PC-9 (cell line): ENCODE measurements at regions not wholly inside any gene's neighbourhood (a gene's known extent, or its start where the extent isn't known, plus 50 kb on each side); places are given as distances from the start of the nearest gene placed in this dataset.

Source experiments
- BruUV-seq: library from RNA; stranded (reverse); fragments of 400-500 nt; replicated peaks from 2 replicates; lab custom pipeline; 2021; lab: Mats Ljungman, UMichigan
- CTCF ChIA-PET: fragments of 300-600 bp; sonication (Branson Sonifier 250); formaldehyde crosslinking; loops from one replicate; lab custom pipeline; 2022; ENCODE audit warnings: antibody characterized with exemption; lab: Charles Lee
- POLR2A ChIA-PET: fragments of 300-600 bp; sonication (Branson Sonifier 250); formaldehyde crosslinking; loops from one replicate; lab custom pipeline; 2022; ENCODE audit warnings: antibody characterized with exemption; ENCODE audit not compliant: unreplicated experiment; lab: Charles Lee
- DNase-seq, 2 experiments: peaks; one replicate each; pipeline versions ENCODE4 v3.0.0 to v3.0.0-alpha.2; 2015 to 2022; ENCODE audit warnings: mixed read lengths in 1 of 2
- H2AFZ ChIP-seq: fragments of 200-600 bp; sonication (generic); 2 replicates; pipeline ENCODE4 v1.8.1; 2017; ENCODE audit warnings: antibody characterized with exemption
- H3F3A ChIP-seq: fragments of 200-600 bp; sonication (generic); 2 replicates; pipeline ENCODE4 v1.8.1; 2017; ENCODE audit warnings: antibody characterized with exemption, mild to moderate bottlenecking, low read depth; ENCODE audit not compliant: insufficient read depth
- H3K27ac ChIP-seq: fragments of 200-600 bp; sonication (generic); 2 replicates; pipeline ENCODE4 v1.6.1; 2016; ENCODE audit warnings: mixed run types
- H3K27me3 ChIP-seq: fragments of 200-600 bp; sonication (generic); 2 replicates; pipeline ENCODE4 v1.6.1; 2016; ENCODE audit warnings: low read depth, mixed run types; ENCODE audit not compliant: insufficient read depth
- H3K36me3 ChIP-seq: fragments of 200-600 bp; sonication (generic); 2 replicates; pipeline ENCODE4 v1.6.1; 2016; ENCODE audit warnings: low read depth, mixed run types
- H3K4me1 ChIP-seq: fragments of 200-600 bp; sonication (generic); replicated peaks from 2 replicates; pipeline ENCODE4 v1.6.1; 2016; ENCODE audit warnings: mixed run types; ENCODE audit not compliant: insufficient read depth
- H3K4me2 ChIP-seq: fragments of 200-600 bp; sonication (generic); 2 replicates; pipeline ENCODE4 v1.6.1; 2017; ENCODE audit warnings: mixed run types
- H3K4me3 ChIP-seq: fragments of 200-600 bp; sonication (generic); 2 replicates; pipeline ENCODE4 v1.6.1; 2016; ENCODE audit warnings: mixed run types
- H3K79me2 ChIP-seq: fragments of 200-600 bp; sonication (generic); 2 replicates; pipeline ENCODE4 v1.6.1; 2017; ENCODE audit warnings: low read depth, mixed run types
- H3K9me2 ChIP-seq: fragments of 200-600 bp; sonication (generic); 2 replicates; pipeline ENCODE4 v1.8.1; 2017; ENCODE audit warnings: mild to moderate bottlenecking; ENCODE audit not compliant: insufficient read depth
- H3K9me3 ChIP-seq: fragments of 200-600 bp; sonication (generic); 2 replicates; pipeline ENCODE4 v1.8.1; 2016; ENCODE audit warnings: low read depth; ENCODE audit not compliant: insufficient read depth
- H4K20me1 ChIP-seq: fragments of 200-600 bp; sonication (generic); 2 replicates; pipeline ENCODE4 v1.8.1; 2017; ENCODE audit not compliant: insufficient read depth
- CTCF ChIP-seq: fragments of 200-600 bp; sonication (generic); conservative IDR thresholded peaks from 2 replicates; pipeline ENCODE4 v1.6.1; 2017; ENCODE audit warnings: mixed run types, antibody characterized with exemption, mild to moderate bottlenecking, moderate library complexity
- EZH2 ChIP-seq: fragments of 200-600 bp; sonication (generic); IDR thresholded peaks from 2 replicates; pipeline ENCODE4 v1.8.0; 2017; ENCODE audit warnings: antibody characterized with exemption, low read depth
- intact Hi-C: fragments of 100-400 bp; cut with micrococcal nuclease; formaldehyde crosslinking; loops from one replicate; pipeline ENCODE4 v1.10.0; 2022; ENCODE audit not compliant: unreplicated experiment

GRCh38 chr10:2459713-2460112 is 607.6 kb upstream of the PFKP start:
- Histone ChIP-seq H3K27ac (no peak overlapping the region), H3K36me3 (no peaks in the 10 kb centered on the region), H4K20me1 (no peaks in the 10 kb centered on the region), H3K9me2 (no peaks in the 10 kb centered on the region), H3K4me1 (no peaks in the 10 kb centered on the region), H3K4me2 (no peak overlapping the region), H3K79me2 (no peaks in the 10 kb centered on the region), H3K27me3 (peaks cover 5% of the 10 kb centered on the region), H3K4me3 (no peak overlapping the region), H2AFZ (no peak overlapping the region), H3F3A (no peaks in the 10 kb centered on the region), H3K9me3 (no peaks in the 10 kb centered on the region)
- intact Hi-C loops = no loop called here
- no peak for DNase-seq
- ChIA-PET POLR2A (no interaction called here), CTCF (no interaction called here)
- no TSS peak for BruUV-seq
- TF ChIP-seq CTCF (no peak), EZH2 (no peak)

GRCh38 chr10:2456834-2457233 is 610.5 kb upstream of the PFKP start:
- ChIA-PET POLR2A (no interaction called here), CTCF (no interaction called here)
- Histone ChIP-seq H4K20me1 (no peaks in the 10 kb centered on the region), H3K4me2 (no peak overlapping the region), H3K9me3 (no peaks in the 10 kb centered on the region), H2AFZ (no peak overlapping the region), H3K9me2 (no peaks in the 10 kb centered on the region), H3K79me2 (no peaks in the 10 kb centered on the region), H3K36me3 (no peaks in the 10 kb centered on the region), H3K4me1 (no peaks in the 10 kb centered on the region), H3K27me3 (peaks cover 5% of the 10 kb centered on the region), H3K4me3 (no peak overlapping the region), H3K27ac (no peak overlapping the region), H3F3A (no peaks in the 10 kb centered on the region)
- no peak for TF ChIP-seq EZH2
- no peak for TF ChIP-seq CTCF
- no TSS peak for BruUV-seq
- intact Hi-C loops = no loop called here
- no peak for DNase-seq

DNA sequence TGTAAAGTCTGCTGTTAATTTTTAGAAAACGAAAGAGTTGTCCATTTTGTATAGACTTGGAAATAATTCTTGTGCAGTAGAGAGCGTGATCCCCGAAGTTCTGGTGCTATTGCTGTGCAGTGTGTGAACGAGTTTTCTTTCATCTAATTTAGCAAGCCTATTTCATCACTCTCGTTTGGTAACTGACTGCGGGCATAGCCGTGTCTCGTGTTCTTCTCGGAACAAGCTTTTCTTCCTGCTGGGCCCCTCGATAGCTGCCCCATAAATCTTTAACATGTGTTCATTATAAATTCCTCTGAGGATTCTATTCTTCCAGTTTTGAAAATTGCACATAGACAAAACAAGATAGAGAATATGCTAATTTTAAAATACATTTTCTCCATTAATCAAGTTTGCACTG is 622.0 kb upstream of the PFKP start:
- H3K4me3 ChIP-seq = no peak overlapping the region
- H3K27ac ChIP-seq = no peak overlapping the region
- intact Hi-C loops = no loop called here
- H3K9me3 ChIP-seq = no peaks in the 10 kb centered on the region
- H3K4me1 ChIP-seq = no peaks in the 10 kb centered on the region
- no peaks in the 10 kb centered on the region for H3K9me2 ChIP-seq
- TF ChIP-seq CTCF = no peak
- TF ChIP-seq EZH2 = no peak
- H2AFZ ChIP-seq = no peak overlapping the region
- no peaks in the 10 kb centered on the region for H4K20me1 ChIP-seq
- H3K27me3 ChIP-seq = peaks cover 8% of the 10 kb centered on the region; the same call in 1 of the 2 replicates
- no peak overlapping the region for H3K4me2 ChIP-seq
- CTCF ChIA-PET = no interaction called here
- H3F3A ChIP-seq = no peaks in the 10 kb centered on the region
- BruUV-seq = no TSS peak
- POLR2A ChIA-PET = no interaction called here
- H3K36me3 ChIP-seq = no peaks in the 10 kb centered on the region
- DNase-seq = no peak
- no peaks in the 10 kb centered on the region for H3K79me2 ChIP-seq
